ENCODE measurements at regions not wholly inside any gene's neighbourhood (a gene's known extent, or its start where the extent isn't known, plus 50 kb on each side); places are given as distances from the start of the nearest gene placed in this dataset.

- Histone ChIP-seq H3K9ac (ENCODE audit: insufficient read depth, low read depth, low read length) (no peak overlapping the region), H3K36me3 (replicated peaks in 1 of 2; ENCODE audit: control insufficient read depth in 1 of 2, insufficient read depth in 2 of 2, low read length in 2 of 2) (no peaks in the 10 kb centered on the region), H3K4me3 (replicated peaks in 1 of 3; ENCODE audit: insufficient read depth in 1 of 3, low read depth in 2 of 3, low read length in 3 of 3) (no peak overlapping the region), H3K4me2 (ENCODE audit: low read depth, low read length) (no peak overlapping the region), H4K20me1 (ENCODE audit: insufficient read depth, low read length) (no peaks in the 10 kb centered on the region), H3K9me3 (ENCODE audit: low read length) (no peaks in the 10 kb centered on the region), H3K27ac (ENCODE audit: extremely low read length, insufficient read depth, low read length) (no peak overlapping the region), H3K27me3 (ENCODE audit: control insufficient read depth in 1 of 2, insufficient read depth in 2 of 2, low read length in 2 of 2) (no peaks in the 10 kb centered on the region; a peak in 1 of 5 replicates), H3K79me2 (ENCODE audit: insufficient read depth, low read length) (no peaks in the 10 kb centered on the region), H2AFZ (ENCODE audit: low read length) (no peak overlapping the region), H3K4me1 (ENCODE audit: insufficient read depth, low read length) (no peaks in the 10 kb centered on the region)
- CTCF ChIA-PET (ENCODE audit: low intra/inter-chr PET ratio, low total read pairs) = no interaction called here
- POLR2A ChIA-PET = no interaction called here
- TF ChIP-seq ZNF337 (CRISPR knock-in tag; IDR thresholded peaks at IDR 0.05; ENCODE audit: borderline replicate concordance, low read depth) (no peak), TMF1 (CRISPR knock-in tag; IDR thresholded peaks at IDR 0.05; ENCODE audit: low read depth) (no peak), SMAD3 (CRISPR knock-in tag; IDR thresholded peaks at IDR 0.05) (no peak), MED13 (CRISPR knock-in tag; IDR thresholded peaks at IDR 0.05) (no peak), RNF2 (conservative IDR thresholded peaks at IDR 0.05; ENCODE audit: low read depth) (no peak), MYC (CRISPR knock-in tag; IDR thresholded peaks at IDR 0.05; ENCODE audit: borderline replicate concordance) (no peak)
- TF ChIP-seq, protein P1, sequence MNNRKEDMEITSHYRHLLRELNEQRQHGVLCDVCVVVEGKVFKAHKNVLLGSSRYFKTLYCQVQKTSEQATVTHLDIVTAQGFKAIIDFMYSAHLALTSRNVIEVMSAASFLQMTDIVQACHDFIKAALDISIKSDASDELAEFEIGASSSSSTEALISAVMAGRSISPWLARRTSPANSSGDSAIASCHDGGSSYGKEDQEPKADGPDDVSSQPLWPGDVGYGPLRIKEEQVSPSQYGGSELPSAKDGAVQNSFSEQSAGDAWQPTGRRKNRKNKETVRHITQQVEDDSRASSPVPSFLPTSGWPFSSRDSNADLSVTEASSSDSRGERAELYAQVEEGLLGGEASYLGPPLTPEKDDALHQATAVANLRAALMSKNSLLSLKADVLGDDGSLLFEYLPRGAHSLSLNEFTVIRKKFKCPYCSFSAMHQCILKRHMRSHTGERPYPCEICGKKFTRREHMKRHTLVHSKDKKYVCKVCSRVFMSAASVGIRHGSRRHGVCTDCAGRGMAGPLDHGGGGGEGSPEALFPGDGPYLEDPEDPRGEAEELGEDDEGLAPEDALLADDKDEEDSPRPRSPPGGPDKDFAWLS (CRISPR knock-in tag; IDR thresholded peaks at IDR 0.05; ENCODE audit: borderline replicate concordance) = no peak
- TF ChIP-seq, protein P2, sequence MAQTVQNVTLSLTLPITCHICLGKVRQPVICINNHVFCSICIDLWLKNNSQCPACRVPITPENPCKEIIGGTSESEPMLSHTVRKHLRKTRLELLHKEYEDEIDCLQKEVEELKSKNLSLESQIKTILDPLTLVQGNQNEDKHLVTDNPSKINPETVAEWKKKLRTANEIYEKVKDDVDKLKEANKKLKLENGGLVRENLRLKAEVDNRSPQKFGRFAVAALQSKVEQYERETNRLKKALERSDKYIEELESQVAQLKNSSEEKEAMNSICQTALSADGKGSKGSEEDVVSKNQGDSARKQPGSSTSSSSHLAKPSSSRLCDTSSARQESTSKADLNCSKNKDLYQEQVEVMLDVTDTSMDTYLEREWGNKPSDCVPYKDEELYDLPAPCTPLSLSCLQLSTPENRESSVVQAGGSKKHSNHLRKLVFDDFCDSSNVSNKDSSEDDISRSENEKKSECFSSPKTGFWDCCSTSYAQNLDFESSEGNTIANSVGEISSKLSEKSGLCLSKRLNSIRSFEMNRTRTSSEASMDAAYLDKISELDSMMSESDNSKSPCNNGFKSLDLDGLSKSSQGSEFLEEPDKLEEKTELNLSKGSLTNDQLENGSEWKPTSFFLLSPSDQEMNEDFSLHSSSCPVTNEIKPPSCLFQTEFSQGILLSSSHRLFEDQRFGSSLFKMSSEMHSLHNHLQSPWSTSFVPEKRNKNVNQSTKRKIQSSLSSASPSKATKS (CRISPR knock-in tag; IDR thresholded peaks at IDR 0.05) = no peak
- intact Hi-C loops (cut with micrococcal nuclease; ENCODE audit: unreplicated experiment) = no loop called here
- WGBS (ENCODE audit: low lambda C conversion rate) = 6% methylated on average over 8 of the region's 8 CpGs
- no peak for DNase-seq (ENCODE audit: low spot score)
- in situ Hi-C loops (cut with HindIII; ENCODE audit: extremely low pct_ligation_motif_present, low pct_unique_long_range_greater_than_20kb) = no loop called here
- BruUV-seq (replicated peaks) = no TSS peak
- ATAC-seq = no peak
- FAIRE-seq = no peak
Observed at GRCh38 chr5:9787861-9788600, 157.9 kb upstream of the TAS2R1 start.
